Hepatocyte (in vitro differentiated cells): ENCODE measurements at regions not wholly inside any gene's neighbourhood (a gene's known extent, or its start where the extent isn't known, plus 50 kb on each side); places are given as distances from the start of the nearest gene placed in this dataset.

Experiments
- DNase-seq: peaks from one replicate; pipeline ENCODE4 v3.0.0-alpha.2; 2016; ENCODE audit warnings: low spot score
- H2AFZ ChIP-seq: fragments of 200-600 bp; sonication (generic); 2 replicates; pipeline ENCODE4 v1.6.0; 2016; ENCODE audit warnings: antibody characterized with exemption, mild to moderate bottlenecking
- H3K27ac ChIP-seq: fragments of 200-600 bp; sonication (generic); 2 replicates; pipeline ENCODE4 v1.5.1; 2016; ENCODE audit warnings: mild to moderate bottlenecking
- H3K27me3 ChIP-seq: fragments of 200-600 bp; sonication (generic); 2 replicates; pipeline ENCODE4 v1.6.1; 2016
- H3K36me3 ChIP-seq: fragments of 200-600 bp; sonication (generic); replicated peaks from 2 replicates; pipeline ENCODE4 v1.5.1; 2016; ENCODE audit warnings: low read depth; ENCODE audit not compliant: insufficient read depth
- H3K4me1 ChIP-seq: fragments of 200-600 bp; sonication (generic); 2 replicates; pipeline ENCODE4 v1.5.1; 2016; ENCODE audit warnings: mild to moderate bottlenecking, moderate library complexity; ENCODE audit not compliant: insufficient read depth
- H3K4me2 ChIP-seq: fragments of 200-600 bp; sonication (generic); 2 replicates; pipeline ENCODE4 v1.6.0; 2016
- H3K4me3 ChIP-seq: fragments of 200-600 bp; sonication (generic); 2 replicates; pipeline ENCODE4 v1.5.1; 2016; ENCODE audit warnings: mild to moderate bottlenecking
- H3K79me2 ChIP-seq: fragments of 200-600 bp; sonication (generic); 2 replicates; pipeline ENCODE4 v1.6.0; 2017; ENCODE audit warnings: mild to moderate bottlenecking
- H3K9me2 ChIP-seq: fragments of 200-600 bp; sonication (generic); replicated peaks from 2 replicates; pipeline ENCODE4 v1.6.0; 2017; ENCODE audit warnings: mild to moderate bottlenecking; ENCODE audit not compliant: insufficient read depth
- H3K9me3 ChIP-seq: fragments of 200-600 bp; sonication (generic); 2 replicates; pipeline ENCODE4 v1.5.1; 2016; ENCODE audit warnings: low read depth, mild to moderate bottlenecking
- H4K20me1 ChIP-seq: fragments of 200-600 bp; sonication (generic); 2 replicates; pipeline ENCODE4 v1.6.0; 2016; ENCODE audit warnings: mild to moderate bottlenecking; ENCODE audit not compliant: insufficient read depth, poor library complexity, severe bottlenecking
- EZH2 ChIP-seq: fragments of 200-600 bp; sonication (generic); IDR thresholded peaks from 2 replicates; pipeline ENCODE4 v1.6.1; 2016; ENCODE audit warnings: antibody characterized with exemption, mild to moderate bottlenecking, borderline replicate concordance
- EZH2phosphoT487 ChIP-seq: fragments of 200-600 bp; sonication (generic); IDR thresholded peaks from one replicate; pipeline ENCODE4 v1.6.1; 2018; ENCODE audit warnings: antibody characterized with exemption, mild to moderate bottlenecking, low read depth, moderate library complexity; ENCODE audit not compliant: unreplicated experiment, severe bottlenecking
- WGBS: methylation state at CpG from one replicate; pipeline ENCODE4 v1.1.6; 2016; ENCODE audit warnings: low lambda C conversion rate; ENCODE audit errors: missing lambda C conversion rate; 5-methylcytosine and 5-hydroxymethylcytosine counted together
- TF ChIP-seq, protein P1 (sequence below): fragments of 200-600 bp; sonication (generic); IDR thresholded peaks from 2 replicates; pipeline ENCODE4 v1.5.1; 2016; ENCODE audit warnings: antibody characterized with exemption, mild to moderate bottlenecking; ENCODE audit not compliant: poor library complexity

DNA sequence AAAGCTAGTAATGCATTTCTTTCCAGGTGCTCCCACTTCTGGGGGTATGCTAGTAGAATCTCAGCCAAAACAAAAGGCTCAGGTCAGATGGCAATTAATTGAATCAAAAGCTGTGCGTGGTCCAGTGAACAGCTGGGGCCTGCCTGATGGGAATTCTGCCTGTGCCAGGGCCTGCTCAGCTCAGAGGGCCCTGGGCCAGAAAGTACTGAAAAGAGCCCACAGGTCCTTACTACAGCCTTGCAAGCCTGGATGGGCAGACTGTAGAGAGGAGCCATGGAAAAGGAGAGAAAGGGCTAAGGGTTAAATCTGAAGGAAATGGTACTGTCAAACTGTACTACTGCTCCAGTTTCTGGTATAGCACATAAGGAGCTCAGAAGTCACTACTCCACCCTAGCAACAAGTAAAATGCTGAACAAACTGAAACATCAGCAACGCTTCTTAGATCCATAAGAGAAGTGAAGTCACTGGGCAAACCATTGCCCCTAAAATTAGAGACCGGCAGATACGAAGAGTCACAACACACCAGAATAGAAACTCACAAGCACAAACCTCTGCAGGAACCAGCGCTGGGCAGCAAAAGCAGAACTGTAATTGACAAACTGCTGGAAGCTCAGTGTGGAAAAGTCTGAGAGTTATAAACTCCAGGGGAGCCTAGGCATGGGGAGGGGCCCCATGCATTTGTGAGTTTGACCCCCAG, 121.1 kb upstream of the SYT6 start:
- H3K27me3 ChIP-seq = no peaks in the 10 kb centered on the region
- WGBS = 93% methylated on average over 5 of the region's 5 CpGs
- H4K20me1 ChIP-seq = no peaks in the 10 kb centered on the region
- no peak overlapping the region for H3K27ac ChIP-seq
- H2AFZ ChIP-seq = no peak overlapping the region
- no peak overlapping the region for H3K4me2 ChIP-seq
- H3K9me3 ChIP-seq = no peaks in the 10 kb centered on the region
- H3K9me2 ChIP-seq = no peaks in the 10 kb centered on the region
- no peaks in the 10 kb centered on the region for H3K36me3 ChIP-seq
- H3K4me1 ChIP-seq = no peaks in the 10 kb centered on the region
- TF ChIP-seq, protein P1, sequence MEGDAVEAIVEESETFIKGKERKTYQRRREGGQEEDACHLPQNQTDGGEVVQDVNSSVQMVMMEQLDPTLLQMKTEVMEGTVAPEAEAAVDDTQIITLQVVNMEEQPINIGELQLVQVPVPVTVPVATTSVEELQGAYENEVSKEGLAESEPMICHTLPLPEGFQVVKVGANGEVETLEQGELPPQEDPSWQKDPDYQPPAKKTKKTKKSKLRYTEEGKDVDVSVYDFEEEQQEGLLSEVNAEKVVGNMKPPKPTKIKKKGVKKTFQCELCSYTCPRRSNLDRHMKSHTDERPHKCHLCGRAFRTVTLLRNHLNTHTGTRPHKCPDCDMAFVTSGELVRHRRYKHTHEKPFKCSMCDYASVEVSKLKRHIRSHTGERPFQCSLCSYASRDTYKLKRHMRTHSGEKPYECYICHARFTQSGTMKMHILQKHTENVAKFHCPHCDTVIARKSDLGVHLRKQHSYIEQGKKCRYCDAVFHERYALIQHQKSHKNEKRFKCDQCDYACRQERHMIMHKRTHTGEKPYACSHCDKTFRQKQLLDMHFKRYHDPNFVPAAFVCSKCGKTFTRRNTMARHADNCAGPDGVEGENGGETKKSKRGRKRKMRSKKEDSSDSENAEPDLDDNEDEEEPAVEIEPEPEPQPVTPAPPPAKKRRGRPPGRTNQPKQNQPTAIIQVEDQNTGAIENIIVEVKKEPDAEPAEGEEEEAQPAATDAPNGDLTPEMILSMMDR = no peak
- TF ChIP-seq EZH2 = no peak
- TF ChIP-seq EZH2phosphoT487 = no peak
- H3K4me3 ChIP-seq = no peak overlapping the region
- H3K79me2 ChIP-seq = no peaks in the 10 kb centered on the region
- DNase-seq = no peak

DNA sequence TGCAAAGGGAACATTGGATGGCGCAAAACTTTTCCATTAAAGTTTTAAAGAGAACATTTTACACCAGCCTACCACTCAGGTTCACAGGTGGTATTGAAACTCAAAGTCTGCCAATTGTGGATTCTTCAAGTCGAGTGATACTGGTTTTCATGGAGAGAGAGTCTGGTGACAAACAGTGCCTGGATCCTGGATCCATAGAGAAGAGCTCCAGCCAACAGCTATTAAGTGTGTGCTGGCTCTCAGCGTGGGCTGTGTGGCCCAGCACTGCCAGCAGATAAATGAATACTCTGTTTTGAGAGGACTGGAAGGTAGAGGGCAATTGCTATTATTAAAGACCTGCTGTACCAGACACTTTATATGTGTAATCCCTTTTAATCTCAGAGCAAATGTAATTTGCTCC, 118.9 kb upstream of the SYT6 start:
- no peaks in the 10 kb centered on the region for H3K27me3 ChIP-seq
- no peaks in the 10 kb centered on the region for H4K20me1 ChIP-seq
- H3K4me1 ChIP-seq = no peaks in the 10 kb centered on the region
- H3K4me2 ChIP-seq = no peak overlapping the region
- TF ChIP-seq, protein P1 = no peak
- TF ChIP-seq EZH2 = no peak
- no peak for DNase-seq
- no peak overlapping the region for H3K4me3 ChIP-seq
- H3K9me3 ChIP-seq = no peaks in the 10 kb centered on the region
- H2AFZ ChIP-seq = no peak overlapping the region
- no peaks in the 10 kb centered on the region for H3K36me3 ChIP-seq
- H3K79me2 ChIP-seq = no peaks in the 10 kb centered on the region
- no peaks in the 10 kb centered on the region for H3K9me2 ChIP-seq
- WGBS = 85% methylated on average over 3 of the region's 3 CpGs
- no peak overlapping the region for H3K27ac ChIP-seq

DNA sequence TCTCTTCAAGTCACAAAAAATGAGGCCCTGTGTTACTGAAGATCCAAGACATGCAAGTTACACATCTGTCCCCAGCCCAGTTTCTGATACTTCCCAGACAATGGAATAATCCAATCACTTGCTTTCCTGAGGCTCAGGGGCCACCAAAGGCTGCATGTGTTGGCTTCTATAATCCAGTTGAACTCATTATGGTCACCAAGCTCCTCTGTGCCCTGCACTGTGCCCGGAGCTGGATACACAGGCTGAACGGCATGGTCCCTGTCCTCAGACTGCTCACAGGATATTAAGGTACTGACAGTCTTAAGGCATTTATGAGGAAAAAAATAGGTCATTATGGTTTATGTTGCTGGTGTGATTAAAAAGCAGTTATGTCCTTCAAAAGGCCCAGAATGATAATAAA, 117.0 kb upstream of the SYT6 start:
- H3K79me2 ChIP-seq = no peaks in the 10 kb centered on the region
- no peak overlapping the region for H3K27ac ChIP-seq
- DNase-seq = no peak
- no peaks in the 10 kb centered on the region for H3K27me3 ChIP-seq
- no peak overlapping the region for H2AFZ ChIP-seq
- 97% methylated on average over 2 of the region's 2 CpGs for WGBS
- H3K36me3 ChIP-seq = no peaks in the 10 kb centered on the region
- H4K20me1 ChIP-seq = no peaks in the 10 kb centered on the region
- no peak overlapping the region for H3K4me2 ChIP-seq
- H3K4me1 ChIP-seq = no peaks in the 10 kb centered on the region
- H3K4me3 ChIP-seq = no peak overlapping the region
- no peaks in the 10 kb centered on the region for H3K9me2 ChIP-seq
- TF ChIP-seq EZH2 (no peak), EZH2phosphoT487 (no peak)
- TF ChIP-seq, protein P1 = no peak
- no peaks in the 10 kb centered on the region for H3K9me3 ChIP-seq
